ENCODE measurements at regions not wholly inside any gene's neighbourhood (a gene's known extent, or its start where the extent isn't known, plus 50 kb on each side); places are given as distances from the start of the nearest gene placed in this dataset.

GRCh38 chr12:76646366-76646765 is 86.8 kb upstream of the OSBPL8 start:
- TF ChIP-seq CTCF (IDR thresholded peaks at IDR 0.05) (no peak), EZH2 (IDR thresholded peaks at IDR 0.05) (no peak), EZH2phosphoT487 (IDR thresholded peaks at IDR 0.05) (no peak)
